Kidney epithelial cell (primary cell): ENCODE measurements at regions not wholly inside any gene's neighbourhood (a gene's known extent, or its start where the extent isn't known, plus 50 kb on each side); places are given as distances from the start of the nearest gene placed in this dataset.

ENCODE experiments used
- DNase-seq: peaks from one replicate; pipeline ENCODE4 v3.0.0-alpha.2; 2010; ENCODE audit warnings: low read depth
- H3K27me3 ChIP-seq: 2 replicates; pipeline ENCODE4 v1.6.0; 2011; ENCODE audit warnings: low read length; ENCODE audit not compliant: control insufficient read depth, insufficient read depth
- H3K36me3 ChIP-seq: 2 replicates; pipeline ENCODE4 v1.5.1; 2011; ENCODE audit warnings: low read length; ENCODE audit not compliant: control insufficient read depth, insufficient read depth
- H3K4me3 ChIP-seq: 2 replicates; pipeline ENCODE4 v1.5.1; 2011; ENCODE audit warnings: low read depth, mild to moderate bottlenecking, control low read depth, low read length
- TF ChIP-seq, protein P1 (sequence below): IDR thresholded peaks from 2 replicates; pipeline ENCODE4 v1.5.1; 2011; ENCODE audit warnings: mild to moderate bottlenecking, moderate library complexity, low read length, control low read depth, inconsistent platforms; ENCODE audit not compliant: insufficient read depth, poor library complexity, severe bottlenecking

DNA sequence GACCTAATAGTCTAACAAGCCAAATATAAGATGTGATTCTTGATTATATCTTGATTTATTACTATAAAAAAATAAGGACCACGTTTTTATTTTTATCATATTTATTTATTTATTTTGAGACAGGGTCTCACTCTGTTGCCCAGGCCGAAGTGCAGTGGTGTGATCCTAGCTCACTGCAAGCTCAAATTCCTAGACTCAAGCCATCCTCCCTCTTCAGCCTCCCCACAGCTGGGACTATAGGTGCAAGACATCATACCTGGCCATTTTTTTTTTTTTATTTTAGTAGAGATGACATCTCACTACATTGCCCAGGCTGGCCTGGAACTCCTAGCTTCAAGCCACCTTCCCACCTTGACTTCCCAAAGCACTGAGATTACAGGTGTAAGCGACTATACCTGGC is 61.0 kb upstream of the LARP1 start:
- Histone ChIP-seq H3K4me3 (no peak overlapping the region), H3K27me3 (no peaks in the 10 kb centered on the region), H3K36me3 (no peaks in the 10 kb centered on the region)
- TF ChIP-seq, protein P1, sequence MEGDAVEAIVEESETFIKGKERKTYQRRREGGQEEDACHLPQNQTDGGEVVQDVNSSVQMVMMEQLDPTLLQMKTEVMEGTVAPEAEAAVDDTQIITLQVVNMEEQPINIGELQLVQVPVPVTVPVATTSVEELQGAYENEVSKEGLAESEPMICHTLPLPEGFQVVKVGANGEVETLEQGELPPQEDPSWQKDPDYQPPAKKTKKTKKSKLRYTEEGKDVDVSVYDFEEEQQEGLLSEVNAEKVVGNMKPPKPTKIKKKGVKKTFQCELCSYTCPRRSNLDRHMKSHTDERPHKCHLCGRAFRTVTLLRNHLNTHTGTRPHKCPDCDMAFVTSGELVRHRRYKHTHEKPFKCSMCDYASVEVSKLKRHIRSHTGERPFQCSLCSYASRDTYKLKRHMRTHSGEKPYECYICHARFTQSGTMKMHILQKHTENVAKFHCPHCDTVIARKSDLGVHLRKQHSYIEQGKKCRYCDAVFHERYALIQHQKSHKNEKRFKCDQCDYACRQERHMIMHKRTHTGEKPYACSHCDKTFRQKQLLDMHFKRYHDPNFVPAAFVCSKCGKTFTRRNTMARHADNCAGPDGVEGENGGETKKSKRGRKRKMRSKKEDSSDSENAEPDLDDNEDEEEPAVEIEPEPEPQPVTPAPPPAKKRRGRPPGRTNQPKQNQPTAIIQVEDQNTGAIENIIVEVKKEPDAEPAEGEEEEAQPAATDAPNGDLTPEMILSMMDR, result no peak
- no peak for DNase-seq

- DNase-seq, result no peak
- H3K36me3 ChIP-seq, result no peaks in the 10 kb centered on the region
- no peaks in the 10 kb centered on the region for H3K27me3 ChIP-seq
- TF ChIP-seq, protein P1, result no peak
- no peak overlapping the region for H3K4me3 ChIP-seq
These were observed 64.7 kb upstream of the LARP1 start for GRCh38 chr5:154690488-154690887.

DNA sequence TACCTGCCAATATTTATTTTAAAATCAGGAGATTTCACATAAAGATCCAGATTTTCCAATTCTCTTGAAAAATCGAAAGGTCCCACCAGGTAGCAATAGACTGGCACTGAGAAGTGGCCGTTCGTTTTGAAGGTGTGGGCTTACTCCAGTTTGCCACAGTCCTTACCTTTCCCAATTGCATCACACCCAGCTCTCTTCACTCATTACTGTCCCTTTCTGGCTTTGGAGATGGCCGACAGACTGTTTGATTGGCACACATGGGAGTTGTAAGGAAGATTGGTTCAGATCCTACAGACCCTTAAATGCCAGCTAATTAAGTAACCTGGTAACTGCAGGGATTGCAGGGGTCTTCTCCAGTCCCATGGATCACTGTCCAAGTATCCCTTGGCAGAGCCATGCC is 68.7 kb upstream of the LARP1 start:
- no peak for DNase-seq
- no peaks in the 10 kb centered on the region for H3K27me3 ChIP-seq
- no peaks in the 10 kb centered on the region for H3K36me3 ChIP-seq
- TF ChIP-seq, protein P1, result no peak
- no peak overlapping the region for H3K4me3 ChIP-seq

DNA sequence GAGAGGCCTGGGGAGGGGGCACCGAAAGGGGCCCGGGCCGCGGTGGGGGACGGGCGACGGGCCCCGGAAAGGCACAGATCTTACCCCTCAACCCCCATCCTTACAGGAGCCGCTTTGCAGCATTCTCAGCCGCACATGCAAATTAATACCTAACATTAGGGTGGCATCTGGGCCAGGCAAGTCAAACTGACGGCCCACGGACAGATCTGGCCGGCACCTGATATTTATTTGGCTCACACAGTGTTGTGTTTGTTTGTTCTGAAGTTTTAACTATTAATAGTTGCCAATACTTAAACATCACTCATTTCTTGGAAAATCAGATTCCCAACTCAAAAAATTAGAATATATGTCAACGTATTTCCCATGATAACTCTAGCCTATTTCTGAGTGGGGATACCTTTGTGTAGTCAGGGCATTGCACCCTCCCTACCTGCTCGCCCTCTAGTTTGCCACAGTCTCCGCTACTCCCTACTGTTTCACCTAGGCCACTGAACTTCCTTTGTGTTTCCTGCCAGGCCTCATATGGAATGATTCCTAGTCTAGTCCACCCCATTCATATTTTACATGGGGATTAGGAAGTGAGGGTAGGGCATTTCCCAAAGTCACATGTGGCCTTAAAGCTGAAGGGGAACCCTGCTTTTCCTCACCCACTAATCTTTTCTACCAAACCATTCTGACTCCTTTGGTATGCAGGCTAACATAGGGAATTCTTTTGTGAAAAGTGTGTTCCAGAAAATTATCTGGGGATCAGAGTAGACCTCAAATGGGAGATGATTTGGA is 71.9 kb upstream of the LARP1 start:
- TF ChIP-seq, protein P1, result no peak
- Histone ChIP-seq H3K4me3 (peak overlapping the region; percentile 28), H3K27me3 (no peaks in the 10 kb centered on the region), H3K36me3 (no peaks in the 10 kb centered on the region)
- DNase-seq, result no peak

DNA sequence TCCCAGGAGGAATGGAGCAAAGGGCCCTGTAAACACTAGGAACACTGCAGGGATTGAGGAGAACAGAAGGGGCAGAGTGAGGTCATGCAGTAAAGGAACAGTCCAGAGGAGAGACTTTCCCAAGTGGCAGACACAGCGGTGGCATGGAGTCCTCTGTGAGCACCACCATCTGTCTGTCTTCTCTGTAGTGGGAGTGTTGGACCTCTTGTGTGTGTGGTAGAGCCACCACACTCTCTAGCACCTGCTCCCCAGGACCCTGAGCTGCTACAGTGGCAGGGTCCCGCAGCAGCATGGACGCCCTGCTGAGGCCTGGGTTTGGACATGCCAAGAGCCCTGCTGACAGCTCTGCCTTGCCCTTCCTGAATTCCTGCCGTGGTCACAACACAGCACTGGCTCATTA is 75.7 kb upstream of the LARP1 start:
- Histone ChIP-seq H3K36me3 (no peaks in the 10 kb centered on the region), H3K27me3 (no peaks in the 10 kb centered on the region), H3K4me3 (no peak overlapping the region)
- TF ChIP-seq, protein P1, result no peak
- no peak for DNase-seq

DNA sequence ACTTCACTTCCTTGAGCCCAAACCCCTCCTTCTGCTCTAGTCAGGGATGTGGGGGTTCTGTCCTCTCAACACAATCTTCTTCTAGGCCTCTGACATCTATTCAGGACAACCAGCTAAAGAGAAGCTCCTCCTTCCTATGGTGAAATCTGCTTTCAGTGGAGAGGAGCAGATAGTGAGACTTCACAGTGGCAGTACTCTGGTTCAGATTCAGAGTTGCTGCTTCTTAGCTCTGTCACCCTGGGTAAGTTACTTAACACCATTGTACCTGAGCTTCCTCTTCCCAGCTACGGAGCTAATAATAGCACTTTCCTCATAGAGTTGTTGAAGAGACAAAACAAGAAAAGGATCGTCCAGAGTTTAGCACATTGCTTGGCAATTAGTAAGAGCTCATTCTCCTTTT is 77.3 kb upstream of the LARP1 start:
- TF ChIP-seq, protein P1, result no peak
- H3K27me3 ChIP-seq, result no peaks in the 10 kb centered on the region
- DNase-seq, result no peak
- H3K4me3 ChIP-seq, result no peak overlapping the region
- H3K36me3 ChIP-seq, result no peaks in the 10 kb centered on the region
